H9 (cell line): ENCODE measurements at regions not wholly inside any gene's neighbourhood (a gene's known extent, or its start where the extent isn't known, plus 50 kb on each side); places are given as distances from the start of the nearest gene placed in this dataset.

Experiments used
- DNase-seq: peaks from one replicate; pipeline ENCODE4 v3.0.0-alpha.2; 2017
- H2AFZ ChIP-seq: one replicate; pipeline ENCODE4 v1.6.1; 2013; ENCODE audit warnings: mild to moderate bottlenecking, low read length, control low read depth, moderate library complexity
- H2AK5ac ChIP-seq: 2 replicates; pipeline ENCODE4 v1.6.1; 2013; ENCODE audit warnings: low read length, control low read depth, mixed read lengths; ENCODE audit not compliant: insufficient read length
- H2BK120ac ChIP-seq: one replicate; pipeline ENCODE4 v1.6.1; 2013; ENCODE audit warnings: low read depth, mild to moderate bottlenecking, low read length, control low read depth, inconsistent platforms; ENCODE audit not compliant: poor library complexity, severe bottlenecking
- H2BK12ac ChIP-seq: 2 replicates; pipeline ENCODE4 v1.6.1; 2013; ENCODE audit warnings: low read length, control low read depth, mixed read lengths, low read depth; ENCODE audit not compliant: insufficient read length
- H2BK15ac ChIP-seq: 2 replicates; pipeline ENCODE4 v1.6.1; 2013; ENCODE audit warnings: low read depth, low read length, control low read depth
- H2BK20ac ChIP-seq: one replicate; pipeline ENCODE4 v1.6.1; 2013; ENCODE audit warnings: low read depth, mild to moderate bottlenecking, low read length, control low read depth, inconsistent platforms; ENCODE audit not compliant: poor library complexity, severe bottlenecking
- H2BK5ac ChIP-seq: 2 replicates; pipeline ENCODE4 v1.6.1; 2013; ENCODE audit warnings: low read length, control low read depth, mixed read lengths; ENCODE audit not compliant: insufficient read length
- H3K14ac ChIP-seq: 2 replicates; pipeline ENCODE4 v1.6.1; 2013; ENCODE audit warnings: low read length, control low read depth; ENCODE audit not compliant: insufficient read depth
- H3K18ac ChIP-seq: 2 replicates; pipeline ENCODE4 v1.6.1; 2013; ENCODE audit warnings: low read depth, mild to moderate bottlenecking, mixed read lengths, low read length, control low read depth; ENCODE audit not compliant: insufficient read length
- H3K23ac ChIP-seq: 2 replicates; pipeline ENCODE4 v1.6.1; 2013; ENCODE audit warnings: low read length, control low read depth, mixed read lengths, low read depth; ENCODE audit not compliant: insufficient read length
- H3K23me2 ChIP-seq: 2 replicates; pipeline ENCODE4 v1.6.1; 2013; ENCODE audit warnings: low read depth, mild to moderate bottlenecking, mixed read lengths, low read length, control low read depth; ENCODE audit not compliant: insufficient read length, poor library complexity, severe bottlenecking
- H3K27ac ChIP-seq: 2 replicates; pipeline ENCODE4 v1.5.1; 2013; ENCODE audit warnings: low read length, control low read depth, mixed read lengths, low read depth; ENCODE audit not compliant: insufficient read length
- H3K27me3 ChIP-seq: 2 replicates; pipeline ENCODE4 v1.6.1; 2013; ENCODE audit warnings: low read length, control low read depth, inconsistent platforms; ENCODE audit not compliant: insufficient read depth
- H3K4ac ChIP-seq: 2 replicates; pipeline ENCODE4 v1.6.1; 2013; ENCODE audit warnings: low read depth, mild to moderate bottlenecking, control low read depth, inconsistent platforms, low read length, moderate library complexity
- H3K4me1 ChIP-seq: 2 replicates; pipeline ENCODE4 v1.6.1; 2013; ENCODE audit warnings: low read length, control low read depth, inconsistent platforms; ENCODE audit not compliant: insufficient read depth
- H3K4me2 ChIP-seq: 2 replicates; pipeline ENCODE4 v1.6.1; 2013; ENCODE audit warnings: low read length, control low read depth, mixed read lengths; ENCODE audit not compliant: insufficient read length, insufficient read depth
- H3K56ac ChIP-seq: 2 replicates; pipeline ENCODE4 v1.6.1; 2013; ENCODE audit warnings: low read depth, mild to moderate bottlenecking, mixed read lengths, low read length, control low read depth; ENCODE audit not compliant: insufficient read length
- H3K79me1 ChIP-seq: 2 replicates; pipeline ENCODE4 v1.6.1; 2013; ENCODE audit warnings: low read depth, mild to moderate bottlenecking, moderate library complexity, low read length, control low read depth, inconsistent platforms; ENCODE audit not compliant: insufficient read depth, poor library complexity, severe bottlenecking
- H3K79me2 ChIP-seq: 2 replicates; pipeline ENCODE4 v1.6.1; 2013; ENCODE audit warnings: low read length, control low read depth, inconsistent platforms; ENCODE audit not compliant: insufficient read depth
- H3K9ac ChIP-seq: 2 replicates; pipeline ENCODE4 v1.6.1; 2013; ENCODE audit warnings: low read length, control low read depth, mixed read lengths; ENCODE audit not compliant: insufficient read length; ENCODE audit errors: extremely low read depth
- H3K9me3 ChIP-seq: one replicate; pipeline ENCODE4 v1.6.1; 2013; ENCODE audit warnings: low read depth, low read length, inconsistent platforms; ENCODE audit not compliant: control insufficient read depth
- H3T11ph ChIP-seq: one replicate; pipeline ENCODE4 v1.6.1; 2013; ENCODE audit warnings: mild to moderate bottlenecking, low read length, control low read depth, inconsistent platforms
- H4K20me1 ChIP-seq: one replicate; pipeline ENCODE4 v1.6.1; 2013; ENCODE audit not compliant: control insufficient read depth, insufficient read length, insufficient read depth
- H4K5ac ChIP-seq: 2 replicates; pipeline ENCODE4 v1.6.1; 2013; ENCODE audit warnings: low read depth, mild to moderate bottlenecking, mixed read lengths, low read length, control low read depth; ENCODE audit not compliant: insufficient read length
- H4K8ac ChIP-seq: replicated peaks from 2 replicates; pipeline ENCODE4 v1.6.1; 2013; ENCODE audit warnings: low read length, control low read depth, mixed read lengths, low read depth; ENCODE audit not compliant: insufficient read length
- H4K91ac ChIP-seq: 2 replicates; pipeline ENCODE4 v1.6.1; 2013; ENCODE audit warnings: low read depth, mild to moderate bottlenecking, moderate library complexity, mixed read lengths, low read length, control low read depth; ENCODE audit not compliant: insufficient read length
- H3K27ac Mint-ChIP-seq, 3 experiments: 2 replicates in 2 of 3; 3 replicates in 1 of 3; pipeline ENCODE4 v1.8.0; 2020 to 2021; ENCODE audit warnings: mixed read lengths in 3 of 3, mild to moderate bottlenecking in 1 of 3, moderate library complexity in 1 of 3
- H3K27me3 Mint-ChIP-seq: 2 replicates; pipeline ENCODE4 v1.8.0; 2021; ENCODE audit warnings: low read depth, mild to moderate bottlenecking, moderate library complexity, mixed read lengths
- H3K36me3 Mint-ChIP-seq, 3 experiments: 2 replicates in 2 of 3; 3 replicates in 1 of 3; pipeline ENCODE4 v1.8.0; 2020 to 2021; ENCODE audit warnings: low read depth in 3 of 3, mixed read lengths in 3 of 3; ENCODE audit not compliant: insufficient read depth in 1 of 3
- H3K4me1 Mint-ChIP-seq, 2 experiments: 2 replicates each; pipeline ENCODE4 v1.8.0; 2020; ENCODE audit warnings: mixed read lengths in 2 of 2
- H3K4me3 Mint-ChIP-seq, 2 experiments: 2 replicates in 1 of 2; 3 replicates in 1 of 2; pipeline ENCODE4 v1.8.0; 2020 to 2021; ENCODE audit warnings: mild to moderate bottlenecking in 2 of 2, mixed read lengths in 2 of 2, moderate library complexity in 1 of 2
- H3K9me3 Mint-ChIP-seq, 2 experiments: 2 replicates in 1 of 2; 3 replicates in 1 of 2; pipeline ENCODE4 v1.8.0; 2020; ENCODE audit warnings: mild to moderate bottlenecking in 2 of 2, mixed read lengths in 2 of 2, moderate library complexity in 1 of 2
- WGBS: extraction: QIAGEN DNeasy Blood & Tissue Kit; methylation state at CpG from one replicate; pipeline ENCODE4 v1.1.7; 2013; ENCODE audit warnings: missing lambda C conversion rate, low lambda C conversion rate, mixed read lengths; ENCODE audit not compliant: insufficient read length; ENCODE audit errors: extremely low coverage; 5-methylcytosine and 5-hydroxymethylcytosine counted together
- TF ChIP-seq, protein P1 (sequence below): fragments of 200-600 bp; sonication (generic); conservative IDR thresholded peaks from 3 replicates; pipeline ENCODE4 v1.8.0; 2021; ENCODE audit warnings: antibody characterized with exemption, mild to moderate bottlenecking

DNA sequence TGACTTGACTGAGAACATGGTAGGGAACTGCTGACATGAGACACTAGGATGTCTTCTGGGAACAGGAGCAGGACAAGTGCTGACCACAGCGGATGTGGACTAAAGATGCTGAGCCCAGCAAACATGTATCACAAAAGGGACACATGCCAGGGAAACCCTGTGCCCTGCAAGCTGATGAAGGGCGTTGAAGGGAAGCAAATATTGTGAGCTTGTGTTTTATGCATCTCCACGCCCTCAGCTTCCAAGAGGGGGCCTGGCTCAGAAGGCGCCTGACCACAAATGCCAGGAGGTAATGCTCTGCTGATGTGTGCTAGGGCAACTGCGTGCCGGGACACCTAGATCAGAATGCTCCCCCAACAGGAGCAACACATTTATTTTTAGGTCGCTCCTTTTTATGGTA is 207.3 kb downstream of the CXCL12 start:
- Histone ChIP-seq H2BK5ac (no peak overlapping the region), H3K79me2 (no peaks in the 10 kb centered on the region), H3K14ac (no peak overlapping the region), H3K4me2 (no peak overlapping the region), H3T11ph (no peak overlapping the region), H3K27me3 (no peaks in the 10 kb centered on the region), H3K4ac (no peak overlapping the region), H3K9me3 (no peaks in the 10 kb centered on the region), H4K91ac (no peak overlapping the region), H3K23ac (no peak overlapping the region), H3K4me1 (no peaks in the 10 kb centered on the region), H4K5ac (no peak overlapping the region), H2AK5ac (no peak overlapping the region), H2BK120ac (no peak overlapping the region), H2BK20ac (no peak overlapping the region), H3K23me2 (no peaks in the 10 kb centered on the region), H2AFZ (no peak overlapping the region), H2BK12ac (no peak overlapping the region), H3K56ac (no peak overlapping the region), H3K18ac (no peak overlapping the region), H3K9ac (no peak overlapping the region), H2BK15ac (no peak overlapping the region), H3K79me1 (no peaks in the 10 kb centered on the region), H4K8ac (no peak overlapping the region), H3K27ac (no peak overlapping the region), H4K20me1 (no peaks in the 10 kb centered on the region)
- H3K36me3 Mint-ChIP-seq = no peaks in the 10 kb centered on the region
- H3K27ac Mint-ChIP-seq = no peak overlapping the region
- H3K27me3 Mint-ChIP-seq = no peaks in the 10 kb centered on the region; the same call in 1 of the 2 replicates
- no peak for DNase-seq
- WGBS = no CpG with 5 or more reads among the region's 7 CpGs
- H3K9me3 Mint-ChIP-seq = no peaks in the 10 kb centered on the region
- H3K4me1 Mint-ChIP-seq = peaks cover 2 to 5% of the 10 kb centered on the region in 2 experiments; a peak in 2 of 4 replicates
- H3K4me3 Mint-ChIP-seq = no peak overlapping the region
- TF ChIP-seq, protein P1, sequence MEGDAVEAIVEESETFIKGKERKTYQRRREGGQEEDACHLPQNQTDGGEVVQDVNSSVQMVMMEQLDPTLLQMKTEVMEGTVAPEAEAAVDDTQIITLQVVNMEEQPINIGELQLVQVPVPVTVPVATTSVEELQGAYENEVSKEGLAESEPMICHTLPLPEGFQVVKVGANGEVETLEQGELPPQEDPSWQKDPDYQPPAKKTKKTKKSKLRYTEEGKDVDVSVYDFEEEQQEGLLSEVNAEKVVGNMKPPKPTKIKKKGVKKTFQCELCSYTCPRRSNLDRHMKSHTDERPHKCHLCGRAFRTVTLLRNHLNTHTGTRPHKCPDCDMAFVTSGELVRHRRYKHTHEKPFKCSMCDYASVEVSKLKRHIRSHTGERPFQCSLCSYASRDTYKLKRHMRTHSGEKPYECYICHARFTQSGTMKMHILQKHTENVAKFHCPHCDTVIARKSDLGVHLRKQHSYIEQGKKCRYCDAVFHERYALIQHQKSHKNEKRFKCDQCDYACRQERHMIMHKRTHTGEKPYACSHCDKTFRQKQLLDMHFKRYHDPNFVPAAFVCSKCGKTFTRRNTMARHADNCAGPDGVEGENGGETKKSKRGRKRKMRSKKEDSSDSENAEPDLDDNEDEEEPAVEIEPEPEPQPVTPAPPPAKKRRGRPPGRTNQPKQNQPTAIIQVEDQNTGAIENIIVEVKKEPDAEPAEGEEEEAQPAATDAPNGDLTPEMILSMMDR = no peak
